ENCODE measurements at regions not wholly inside any gene's neighbourhood (a gene's known extent, or its start where the extent isn't known, plus 50 kb on each side); places are given as distances from the start of the nearest gene placed in this dataset.
"Not testable (repeated sequence)": the region's sequence is repeated elsewhere in the genome, so short reads cannot be mapped to it uniquely, and the experiment has no call there.

- DNase-seq (no peak), ATAC-seq (no peak)
- Histone ChIP-seq H3K36me3 (no peaks in the 10 kb centered on the region), H3K9me3 (no peaks in the 10 kb centered on the region), H3K27ac (no peak overlapping the region), H3K27me3 (no peaks in the 10 kb centered on the region), H3K4me3 (no peak overlapping the region), H3K4me1 (no peaks in the 10 kb centered on the region)
- intact Hi-C loops (cut with DNase I), result loop anchor here in 1 of 2 donors (10.0 kb wide), 1 partner anchor 374 kb away; no protein-coding TSS in a partner anchor
- 67% methylated on average over 3 of the region's 3 CpGs for WGBS (ENCODE audit: insufficient coverage, low coverage, low lambda C conversion rate, missing lambda C conversion rate)
- TF ChIP-seq POLR2A (IDR thresholded peaks at IDR 0.05) (no peak), CTCF (IDR thresholded peaks at IDR 0.05) (no peak)
Measured at GRCh38 chr6:137638926-137639706, 144.9 kb upstream of the OLIG3 start.

DNA sequence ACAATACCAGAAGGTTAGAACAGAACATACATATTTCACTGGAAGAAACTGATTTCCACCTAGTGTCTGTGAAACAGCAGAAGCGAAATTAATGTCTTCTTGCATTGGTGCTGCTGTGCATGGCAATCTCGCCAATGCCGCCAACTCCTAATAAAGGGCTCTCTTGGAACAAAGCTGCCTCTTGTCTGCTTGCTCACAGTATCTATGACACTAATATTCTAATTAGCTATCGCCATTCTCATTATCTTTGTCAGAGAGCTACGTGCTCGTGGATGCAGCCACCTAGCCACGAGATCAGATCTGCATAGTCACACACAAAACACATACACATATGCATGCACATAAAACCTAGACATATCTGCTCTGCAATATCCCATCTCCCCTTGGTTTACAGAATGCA lies 145.9 kb upstream of the OLIG3 start:
- Histone ChIP-seq H3K27me3 (no peaks in the 10 kb centered on the region), H3K36me3 (no peaks in the 10 kb centered on the region), H3K27ac (no peak overlapping the region), H3K4me1 (no peaks in the 10 kb centered on the region), H3K9me3 (no peaks in the 10 kb centered on the region), H3K4me3 (no peak overlapping the region)
- ATAC-seq, result no peak
- TF ChIP-seq POLR2A (IDR thresholded peaks at IDR 0.05) (no peak), CTCF (IDR thresholded peaks at IDR 0.05) (no peak)
- intact Hi-C loops (cut with DNase I), result no loop called here
- 84% methylated on average over 7 of the region's 7 CpGs for WGBS (ENCODE audit: insufficient coverage, low coverage, low lambda C conversion rate, missing lambda C conversion rate)
- no peak for DNase-seq

DNA sequence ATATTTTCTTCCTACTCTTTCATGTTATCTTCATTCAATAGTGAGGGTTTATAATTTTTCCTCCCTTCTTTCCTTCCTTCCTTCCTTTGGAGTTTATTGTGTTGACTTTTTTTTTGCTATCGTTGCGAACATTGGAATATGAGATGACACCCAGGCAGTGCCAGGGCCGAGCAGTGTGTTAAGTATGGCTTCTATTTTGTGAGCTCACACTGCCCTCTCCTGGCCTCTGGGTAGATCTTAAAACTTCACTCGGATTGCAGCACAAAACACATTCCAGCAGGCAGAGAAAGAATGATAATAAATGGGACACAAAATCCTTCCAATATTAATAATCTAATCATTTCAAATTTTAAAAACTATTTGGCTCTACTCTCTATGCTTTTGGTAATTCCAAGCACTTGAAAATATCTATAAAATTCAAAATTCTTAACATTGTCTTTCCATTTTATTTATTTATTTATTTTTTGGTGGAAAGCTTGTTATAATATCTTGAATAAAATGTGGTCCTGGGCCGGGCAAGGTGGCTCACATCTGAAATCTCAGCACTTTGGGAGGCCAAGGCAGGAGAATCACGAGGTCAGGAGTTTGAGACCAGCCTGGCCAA lies 147.4 kb upstream of the OLIG3 start:
- Histone ChIP-seq H3K36me3 (no peaks in the 10 kb centered on the region), H3K27ac (no peak overlapping the region), H3K27me3 (no peaks in the 10 kb centered on the region), H3K9me3 (no peaks in the 10 kb centered on the region), H3K4me1 (no peaks in the 10 kb centered on the region), H3K4me3 (no peak overlapping the region)
- TF ChIP-seq CTCF (IDR thresholded peaks at IDR 0.05) (peak; percentile 70 to 80 (median 76)), POLR2A (IDR thresholded peaks at IDR 0.05) (no peak)
- DNase-seq, result peak in 2 of 3 donors; percentile 46 to 67
- 6% methylated on average over 6 of the region's 6 CpGs for WGBS (ENCODE audit: insufficient coverage, low coverage, low lambda C conversion rate, missing lambda C conversion rate)
- peak; percentile 94 to 98 (median 96) for ATAC-seq
- intact Hi-C loops (cut with DNase I), result no loop called here

GRCh38 chr6:137643210-137643609 lies 149.0 kb upstream of the OLIG3 start:
- H3K27me3 ChIP-seq; DNase-seq; H3K36me3 ChIP-seq; H3K27ac ChIP-seq; H3K4me3 ChIP-seq; ATAC-seq; H3K9me3 ChIP-seq; intact Hi-C loops (cut with DNase I); H3K4me1 ChIP-seq: not testable (repeated sequence)
- WGBS (ENCODE audit: insufficient coverage, low coverage, low lambda C conversion rate, missing lambda C conversion rate), result 38% methylated on average over 4 of the region's 4 CpGs

- H3K27ac ChIP-seq; H3K36me3 ChIP-seq; ATAC-seq; H3K27me3 ChIP-seq; H3K4me3 ChIP-seq; H3K4me1 ChIP-seq; DNase-seq; H3K9me3 ChIP-seq; intact Hi-C loops (cut with DNase I): not testable (repeated sequence)
- WGBS (ENCODE audit: insufficient coverage, low coverage, low lambda C conversion rate, missing lambda C conversion rate), result 67% methylated on average over 2 of the region's 2 CpGs
Measured at GRCh38 chr6:137643644-137644043, 149.4 kb upstream of the OLIG3 start.

Measured in right lobe of liver (tissue), 6 donors.